ENCODE measurements at regions not wholly inside any gene's neighbourhood (a gene's known extent, or its start where the extent isn't known, plus 50 kb on each side); places are given as distances from the start of the nearest gene placed in this dataset.

- H3K27ac ChIP-seq: no peak overlapping the region
- no peak for TF ChIP-seq CTCF (conservative IDR thresholded peaks at IDR 0.05)
Observed at GRCh38 chr19:31138077-31138476, 211.2 kb downstream of the TSHZ3 start.

GRCh38 chr19:31135841-31136240 is 213.4 kb downstream of the TSHZ3 start:
- no peak overlapping the region for H3K27ac ChIP-seq
- no peak for TF ChIP-seq CTCF (conservative IDR thresholded peaks at IDR 0.05)

DNA sequence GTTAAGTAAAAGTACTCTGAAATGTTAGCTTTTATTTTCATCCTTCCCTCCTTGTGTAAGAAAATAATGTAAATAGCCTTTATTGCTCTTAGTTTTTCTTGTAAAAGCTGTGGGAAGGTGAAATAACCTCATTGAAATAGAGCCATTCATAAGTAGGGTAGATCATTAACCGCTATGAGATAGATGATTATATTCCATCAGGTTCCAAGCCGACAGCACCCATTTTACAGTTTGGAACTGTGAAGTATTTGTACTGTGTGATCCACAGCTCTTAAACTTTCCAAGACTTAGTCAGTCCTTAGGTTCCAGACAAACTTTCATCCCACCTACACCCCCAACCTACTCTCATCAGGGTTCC is 216.5 kb downstream of the TSHZ3 start:
- TF ChIP-seq CTCF (conservative IDR thresholded peaks at IDR 0.05): no peak
- no peak overlapping the region for H3K27ac ChIP-seq

DNA sequence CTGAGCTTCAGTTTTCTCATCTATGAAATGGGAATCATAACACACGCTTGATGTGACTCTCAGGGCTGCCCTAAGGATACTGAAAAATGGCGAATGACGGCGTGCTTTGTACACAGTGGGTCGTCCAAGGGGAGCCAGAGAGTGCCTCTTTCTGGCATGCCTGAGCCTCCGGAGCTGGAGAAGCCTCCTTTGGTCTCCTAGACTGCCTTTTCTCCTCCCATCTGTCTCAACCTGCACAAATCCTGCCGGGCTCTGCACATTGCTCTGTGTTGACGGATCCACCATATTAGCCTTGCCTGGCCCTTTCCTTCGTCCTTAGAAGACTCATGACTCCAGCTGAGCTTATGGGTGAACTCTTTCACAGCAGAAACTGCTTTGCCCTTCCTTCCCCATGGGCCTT is 220.9 kb downstream of the TSHZ3 start:
- no peak for TF ChIP-seq CTCF (conservative IDR thresholded peaks at IDR 0.05)

DNA sequence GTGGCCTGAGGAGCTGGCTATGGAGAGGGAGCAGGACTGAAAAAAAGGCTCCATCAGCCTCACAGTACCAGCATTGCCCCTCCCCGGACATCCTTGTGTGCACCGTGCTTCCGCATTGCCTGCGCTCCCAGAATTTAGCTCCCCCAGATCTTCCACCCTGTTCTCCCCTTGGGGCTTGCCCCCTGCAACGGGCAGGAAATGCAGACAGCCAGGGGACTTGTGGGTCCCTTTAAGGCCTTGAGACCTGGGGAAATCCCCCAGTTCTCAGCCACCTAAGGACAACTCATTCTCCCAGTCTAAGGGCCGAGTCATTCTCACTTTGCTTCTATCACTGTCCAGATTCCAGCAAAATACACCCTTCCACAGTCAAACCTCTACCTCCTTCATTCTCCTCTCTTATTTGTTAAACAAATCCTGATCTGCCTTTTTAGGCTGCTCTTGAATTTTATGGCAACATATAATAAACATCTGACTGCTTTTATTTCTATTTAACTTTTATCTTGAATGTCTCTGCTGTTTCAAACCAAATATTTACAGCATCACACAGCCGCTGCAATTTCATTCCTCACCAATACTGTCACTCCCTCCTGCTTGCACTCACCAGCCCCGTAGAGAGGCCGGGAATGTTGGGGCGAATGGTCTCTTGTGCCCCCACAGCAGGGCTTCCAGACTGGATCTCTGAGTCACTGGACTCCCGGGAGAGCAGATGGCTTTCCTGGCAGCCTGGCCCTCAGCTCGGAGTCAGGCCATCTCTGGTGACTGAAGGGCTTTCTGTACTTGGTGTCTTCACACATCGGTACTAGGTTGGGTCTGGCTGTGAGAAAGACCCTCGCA is 221.9 kb downstream of the TSHZ3 start:
- no peak for TF ChIP-seq CTCF (conservative IDR thresholded peaks at IDR 0.05)
- H3K27ac ChIP-seq: peak overlapping the region; percentile 74

More for the DNA sequence above, 220.9 kb downstream of the TSHZ3 start:
- peak overlapping the region; percentile 74; the same call in 1 of the 2 replicates for H3K27ac ChIP-seq

- H3K27ac ChIP-seq: peak overlapping the region; percentile 74
- no peak for TF ChIP-seq CTCF (conservative IDR thresholded peaks at IDR 0.05)
Observed at GRCh38 chr19:31126236-31126635, 223.0 kb downstream of the TSHZ3 start.

- no peak for TF ChIP-seq CTCF (conservative IDR thresholded peaks at IDR 0.05)
- H3K27ac ChIP-seq: no peak overlapping the region
Observed at GRCh38 chr19:31125071-31125470, 224.2 kb downstream of the TSHZ3 start.

Data from VCaP (cell line).